ENCODE measurements at regions not wholly inside any gene's neighbourhood (a gene's known extent, or its start where the extent isn't known, plus 50 kb on each side); places are given as distances from the start of the nearest gene placed in this dataset.

DNA sequence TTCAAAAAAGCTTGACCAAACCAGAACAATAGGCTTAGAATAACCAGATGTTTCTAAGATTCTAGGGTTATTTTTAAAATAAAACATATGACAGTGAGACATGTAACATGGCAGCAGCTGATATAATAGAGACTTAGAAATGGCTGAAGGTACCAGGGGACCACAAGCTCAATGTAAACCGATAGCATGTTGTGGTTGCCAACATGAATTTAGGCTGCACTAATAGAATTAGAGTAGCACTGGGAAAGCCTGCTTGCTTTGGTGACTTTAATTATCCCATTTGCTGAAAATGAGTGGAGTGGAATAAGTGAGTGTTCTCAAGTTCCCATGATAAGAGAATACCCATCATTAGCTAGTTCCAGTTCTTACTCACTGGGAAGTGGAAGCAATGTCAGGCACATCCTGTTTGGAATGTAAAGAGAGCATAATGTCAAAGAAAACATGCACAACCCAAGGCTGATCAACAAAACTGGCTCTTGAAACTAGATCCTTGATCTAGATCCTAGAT, 621.2 kb upstream of the CDH5 start:
- H3K9ac ChIP-seq (ENCODE audit: low read length): no peak overlapping the region
- no peak overlapping the region for H2AFZ ChIP-seq (ENCODE audit: insufficient read depth, low read depth, low read length, poor library complexity, severe bottlenecking)
- ChIA-PET CTCF (no interaction called here), POLR2A (no interaction called here)
- DNase-seq (no peak), ATAC-seq (ENCODE audit: low read depth) (no peak)
- no peak overlapping the region for H3K4me3 ChIP-seq (ENCODE audit: control extremely low read depth in 1 of 5, extremely low read depth in 1 of 5, insufficient read depth in 1 of 5, low read depth in 2 of 5, low read length in 4 of 5)
- no peaks in the 10 kb centered on the region for H3K79me2 ChIP-seq (ENCODE audit: control insufficient read depth, insufficient read depth, low read length)
- H3K27ac ChIP-seq (ENCODE audit: low read length in 2 of 2): no peak overlapping the region
- Mint-ChIP-seq H3K4me1 (no peaks in the 10 kb centered on the region), H3K27me3 (no peaks in the 10 kb centered on the region), H3K27ac (no peak overlapping the region), H3K9me3 (ENCODE audit: insufficient read depth) (peaks cover 2% of the 10 kb centered on the region), H3K4me3 (no peak overlapping the region)
- no peaks in the 10 kb centered on the region for H3K27me3 ChIP-seq (replicated peaks in 1 of 4; ENCODE audit: control extremely low read depth in 1 of 4, control insufficient read depth in 3 of 4, insufficient read depth in 4 of 4, low read length in 3 of 4)
- no peaks in the 10 kb centered on the region for H3K9me3 ChIP-seq (ENCODE audit: control extremely low read depth in 1 of 3, control insufficient read depth in 2 of 3, insufficient read depth in 1 of 3, low read length in 2 of 3)
- no peaks in the 10 kb centered on the region for H3K4me1 ChIP-seq (ENCODE audit: control insufficient read depth in 2 of 2, insufficient read depth in 2 of 2, low read length in 2 of 2)
- no peaks in the 10 kb centered on the region for H3K36me3 ChIP-seq (replicated peaks in 1 of 2; ENCODE audit: control extremely low read depth in 1 of 2, control insufficient read depth in 1 of 2, extremely low read depth in 1 of 2, insufficient read depth in 2 of 2, low read length in 1 of 2)
- WGBS (ENCODE audit: insufficient coverage): 89% methylated on average over 1 of the region's 1 CpG
- TF ChIP-seq, protein P1, sequence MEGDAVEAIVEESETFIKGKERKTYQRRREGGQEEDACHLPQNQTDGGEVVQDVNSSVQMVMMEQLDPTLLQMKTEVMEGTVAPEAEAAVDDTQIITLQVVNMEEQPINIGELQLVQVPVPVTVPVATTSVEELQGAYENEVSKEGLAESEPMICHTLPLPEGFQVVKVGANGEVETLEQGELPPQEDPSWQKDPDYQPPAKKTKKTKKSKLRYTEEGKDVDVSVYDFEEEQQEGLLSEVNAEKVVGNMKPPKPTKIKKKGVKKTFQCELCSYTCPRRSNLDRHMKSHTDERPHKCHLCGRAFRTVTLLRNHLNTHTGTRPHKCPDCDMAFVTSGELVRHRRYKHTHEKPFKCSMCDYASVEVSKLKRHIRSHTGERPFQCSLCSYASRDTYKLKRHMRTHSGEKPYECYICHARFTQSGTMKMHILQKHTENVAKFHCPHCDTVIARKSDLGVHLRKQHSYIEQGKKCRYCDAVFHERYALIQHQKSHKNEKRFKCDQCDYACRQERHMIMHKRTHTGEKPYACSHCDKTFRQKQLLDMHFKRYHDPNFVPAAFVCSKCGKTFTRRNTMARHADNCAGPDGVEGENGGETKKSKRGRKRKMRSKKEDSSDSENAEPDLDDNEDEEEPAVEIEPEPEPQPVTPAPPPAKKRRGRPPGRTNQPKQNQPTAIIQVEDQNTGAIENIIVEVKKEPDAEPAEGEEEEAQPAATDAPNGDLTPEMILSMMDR (IDR thresholded peaks at IDR 0.05): no peak
- TF ChIP-seq EZH2 (IDR thresholded peaks at IDR 0.05; ENCODE audit: borderline replicate concordance, insufficient read depth, low read depth, low read length, poor library complexity, severe bottlenecking): no peak
- no peak overlapping the region for H3K4me2 ChIP-seq (replicated peaks; ENCODE audit: low read depth, low read length, poor library complexity, severe bottlenecking)
- no peaks in the 10 kb centered on the region for H4K20me1 ChIP-seq (ENCODE audit: control insufficient read depth, insufficient read depth, low read length, poor library complexity, severe bottlenecking)
- intact Hi-C loops (cut with micrococcal nuclease): no loop called here

- H3K27ac ChIP-seq (ENCODE audit: low read length in 2 of 2): no peak overlapping the region
- H3K4me1 ChIP-seq (ENCODE audit: control insufficient read depth in 2 of 2, insufficient read depth in 2 of 2, low read length in 2 of 2): no peaks in the 10 kb centered on the region
- ChIA-PET CTCF (no interaction called here), POLR2A (no interaction called here)
- no peak overlapping the region for H3K9ac ChIP-seq (ENCODE audit: low read length)
- no peak overlapping the region for H2AFZ ChIP-seq (ENCODE audit: insufficient read depth, low read depth, low read length, poor library complexity, severe bottlenecking)
- WGBS (ENCODE audit: insufficient coverage): 85% methylated on average over 2 of the region's 2 CpGs
- Mint-ChIP-seq H3K27me3 (no peaks in the 10 kb centered on the region), H3K9me3 (ENCODE audit: insufficient read depth) (peaks cover 4% of the 10 kb centered on the region), H3K27ac (no peak overlapping the region), H3K4me1 (no peaks in the 10 kb centered on the region), H3K4me3 (no peak overlapping the region)
- DNase-seq (no peak), ATAC-seq (ENCODE audit: low read depth) (no peak)
- H3K27me3 ChIP-seq (replicated peaks in 1 of 4; ENCODE audit: control extremely low read depth in 1 of 4, control insufficient read depth in 3 of 4, insufficient read depth in 4 of 4, low read length in 3 of 4): no peaks in the 10 kb centered on the region
- no peaks in the 10 kb centered on the region for H4K20me1 ChIP-seq (ENCODE audit: control insufficient read depth, insufficient read depth, low read length, poor library complexity, severe bottlenecking)
- H3K36me3 ChIP-seq (replicated peaks in 1 of 2; ENCODE audit: control extremely low read depth in 1 of 2, control insufficient read depth in 1 of 2, extremely low read depth in 1 of 2, insufficient read depth in 2 of 2, low read length in 1 of 2): no peaks in the 10 kb centered on the region
- no peak overlapping the region for H3K4me3 ChIP-seq (ENCODE audit: control extremely low read depth in 1 of 5, extremely low read depth in 1 of 5, insufficient read depth in 1 of 5, low read depth in 2 of 5, low read length in 4 of 5)
- no peaks in the 10 kb centered on the region for H3K79me2 ChIP-seq (ENCODE audit: control insufficient read depth, insufficient read depth, low read length)
- intact Hi-C loops (cut with micrococcal nuclease): no loop called here
- no peak overlapping the region for H3K4me2 ChIP-seq (replicated peaks; ENCODE audit: low read depth, low read length, poor library complexity, severe bottlenecking)
- H3K9me3 ChIP-seq (ENCODE audit: control extremely low read depth in 1 of 3, control insufficient read depth in 2 of 3, insufficient read depth in 1 of 3, low read length in 2 of 3): no peaks in the 10 kb centered on the region
- TF ChIP-seq EZH2 (IDR thresholded peaks at IDR 0.05; ENCODE audit: borderline replicate concordance, insufficient read depth, low read depth, low read length, poor library complexity, severe bottlenecking): no peak
- TF ChIP-seq, protein P1 (IDR thresholded peaks at IDR 0.05): no peak
Observed at GRCh38 chr16:65744401-65744800, 622.1 kb upstream of the CDH5 start.
